ENCODE measurements at regions not wholly inside any gene's neighbourhood (a gene's known extent, or its start where the extent isn't known, plus 50 kb on each side); places are given as distances from the start of the nearest gene placed in this dataset.
"Not testable (repeated sequence)": the region's sequence is repeated elsewhere in the genome, so short reads cannot be mapped to it uniquely, and the experiment has no call there.

DNA sequence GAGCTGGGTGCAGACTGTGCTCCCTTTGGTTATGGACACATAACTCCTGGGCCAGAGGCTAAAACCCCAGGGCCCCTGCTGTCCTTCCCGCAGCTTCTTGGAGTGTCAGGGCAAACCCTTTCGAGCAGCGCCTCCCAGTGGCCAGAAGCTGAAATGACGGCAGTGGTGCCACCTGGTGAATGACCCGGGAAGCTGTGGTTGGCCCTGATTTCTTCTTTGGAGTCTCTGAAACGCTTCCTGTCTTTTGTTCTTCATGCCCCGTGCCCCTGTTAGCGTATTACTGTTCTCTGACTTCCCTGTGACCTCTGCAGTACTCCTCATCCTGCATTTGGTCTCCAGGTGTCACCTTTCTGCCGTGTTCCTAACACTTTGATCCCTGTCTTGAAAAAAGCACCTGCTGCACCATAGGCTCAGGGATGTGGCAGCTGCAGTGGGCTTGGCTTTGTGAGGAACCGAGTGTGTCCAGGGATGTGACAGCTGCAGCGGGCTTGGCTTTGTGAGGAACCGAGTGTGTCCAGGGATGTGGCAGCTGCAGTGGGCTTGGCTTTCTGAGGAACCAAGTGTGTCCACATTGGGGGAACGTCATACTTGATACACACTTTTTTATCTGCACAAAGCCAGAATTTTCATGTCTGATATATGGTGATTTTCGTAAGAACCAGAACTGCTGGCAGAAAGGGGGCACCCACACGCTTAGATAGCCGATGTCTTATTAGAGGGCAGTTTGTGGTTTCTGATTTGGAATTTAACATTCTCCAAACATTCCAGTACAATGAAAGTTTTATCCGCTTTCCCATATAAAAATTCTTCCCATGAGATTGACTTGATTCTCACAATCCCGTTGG lies 241.8 kb upstream of the FRG2C start:
- H3K4me3 ChIP-seq (ENCODE audit: low read depth, low read length); H3K36me3 ChIP-seq (replicated peaks); H3K27me3 ChIP-seq (replicated peaks); H3K27ac ChIP-seq; in situ Hi-C loops (cut with HindIII; ENCODE audit: low pct_ligation_motif_present, low sequenced_read_pairs): not testable (repeated sequence)
- TF ChIP-seq, protein P1, sequence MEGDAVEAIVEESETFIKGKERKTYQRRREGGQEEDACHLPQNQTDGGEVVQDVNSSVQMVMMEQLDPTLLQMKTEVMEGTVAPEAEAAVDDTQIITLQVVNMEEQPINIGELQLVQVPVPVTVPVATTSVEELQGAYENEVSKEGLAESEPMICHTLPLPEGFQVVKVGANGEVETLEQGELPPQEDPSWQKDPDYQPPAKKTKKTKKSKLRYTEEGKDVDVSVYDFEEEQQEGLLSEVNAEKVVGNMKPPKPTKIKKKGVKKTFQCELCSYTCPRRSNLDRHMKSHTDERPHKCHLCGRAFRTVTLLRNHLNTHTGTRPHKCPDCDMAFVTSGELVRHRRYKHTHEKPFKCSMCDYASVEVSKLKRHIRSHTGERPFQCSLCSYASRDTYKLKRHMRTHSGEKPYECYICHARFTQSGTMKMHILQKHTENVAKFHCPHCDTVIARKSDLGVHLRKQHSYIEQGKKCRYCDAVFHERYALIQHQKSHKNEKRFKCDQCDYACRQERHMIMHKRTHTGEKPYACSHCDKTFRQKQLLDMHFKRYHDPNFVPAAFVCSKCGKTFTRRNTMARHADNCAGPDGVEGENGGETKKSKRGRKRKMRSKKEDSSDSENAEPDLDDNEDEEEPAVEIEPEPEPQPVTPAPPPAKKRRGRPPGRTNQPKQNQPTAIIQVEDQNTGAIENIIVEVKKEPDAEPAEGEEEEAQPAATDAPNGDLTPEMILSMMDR (IDR thresholded peaks at IDR 0.05; ENCODE audit: low read depth, low read length, missing control alignments), result peak; percentile 71
- DNase-seq, result peak; percentile 62

DNA sequence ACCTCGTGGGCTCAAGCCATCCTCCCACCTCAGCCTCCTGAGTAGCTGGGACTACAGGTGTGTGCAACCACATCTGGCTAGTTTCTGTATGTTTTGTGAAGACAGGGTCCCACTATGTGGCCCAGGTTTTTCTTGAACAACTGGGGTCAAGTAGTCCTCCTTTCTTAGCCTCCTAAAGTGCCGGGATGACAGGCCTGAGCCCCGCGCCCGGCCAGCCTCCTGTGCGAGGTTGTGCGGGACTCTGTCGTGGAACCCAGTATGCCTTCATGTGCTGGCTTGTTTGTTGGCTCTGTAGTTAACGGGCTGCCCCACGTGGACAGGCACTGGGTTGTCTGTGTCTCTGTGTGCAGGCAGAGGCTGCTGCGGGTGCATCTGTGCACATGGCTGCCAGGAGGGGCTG lies 238.7 kb upstream of the FRG2C start:
- H3K27me3 ChIP-seq (replicated peaks); DNase-seq; H3K4me3 ChIP-seq (ENCODE audit: low read depth, low read length); H3K27ac ChIP-seq; in situ Hi-C loops (cut with HindIII; ENCODE audit: low pct_ligation_motif_present, low sequenced_read_pairs): not testable (repeated sequence)
- H3K36me3 ChIP-seq (replicated peaks), result peaks cover 14% of the 10 kb centered on the region

DNA sequence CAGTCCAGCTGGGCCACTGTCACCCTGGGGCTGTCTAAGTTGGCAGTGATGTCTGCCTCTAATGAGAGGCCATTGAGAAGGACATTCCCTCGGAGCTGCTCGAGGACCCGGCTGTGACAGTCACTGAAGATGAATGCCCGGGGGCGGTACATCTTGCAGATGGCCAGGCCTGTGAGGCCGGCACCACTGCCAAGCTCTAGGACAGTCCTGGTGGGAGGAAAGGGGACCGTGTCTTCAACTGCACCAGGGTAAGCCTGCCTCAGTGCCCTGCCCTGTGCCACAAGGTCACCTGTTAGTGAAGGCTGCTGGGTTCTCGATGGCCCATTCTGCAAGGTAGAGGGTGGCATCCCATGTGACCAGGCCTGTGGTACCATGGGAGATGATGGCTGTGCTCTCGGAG lies 236.6 kb upstream of the FRG2C start:
- H3K27me3 ChIP-seq (replicated peaks); H3K4me3 ChIP-seq (ENCODE audit: low read depth, low read length); H3K27ac ChIP-seq; in situ Hi-C loops (cut with HindIII; ENCODE audit: low pct_ligation_motif_present, low sequenced_read_pairs); DNase-seq: not testable (repeated sequence)
- H3K36me3 ChIP-seq (replicated peaks), result peaks cover 14% of the 10 kb centered on the region

GRCh38 chr3:75427906-75428305 lies 236.2 kb upstream of the FRG2C start:
- H3K27ac ChIP-seq; in situ Hi-C loops (cut with HindIII; ENCODE audit: low pct_ligation_motif_present, low sequenced_read_pairs): not testable (repeated sequence)
- peak; percentile 4 for DNase-seq

DNA sequence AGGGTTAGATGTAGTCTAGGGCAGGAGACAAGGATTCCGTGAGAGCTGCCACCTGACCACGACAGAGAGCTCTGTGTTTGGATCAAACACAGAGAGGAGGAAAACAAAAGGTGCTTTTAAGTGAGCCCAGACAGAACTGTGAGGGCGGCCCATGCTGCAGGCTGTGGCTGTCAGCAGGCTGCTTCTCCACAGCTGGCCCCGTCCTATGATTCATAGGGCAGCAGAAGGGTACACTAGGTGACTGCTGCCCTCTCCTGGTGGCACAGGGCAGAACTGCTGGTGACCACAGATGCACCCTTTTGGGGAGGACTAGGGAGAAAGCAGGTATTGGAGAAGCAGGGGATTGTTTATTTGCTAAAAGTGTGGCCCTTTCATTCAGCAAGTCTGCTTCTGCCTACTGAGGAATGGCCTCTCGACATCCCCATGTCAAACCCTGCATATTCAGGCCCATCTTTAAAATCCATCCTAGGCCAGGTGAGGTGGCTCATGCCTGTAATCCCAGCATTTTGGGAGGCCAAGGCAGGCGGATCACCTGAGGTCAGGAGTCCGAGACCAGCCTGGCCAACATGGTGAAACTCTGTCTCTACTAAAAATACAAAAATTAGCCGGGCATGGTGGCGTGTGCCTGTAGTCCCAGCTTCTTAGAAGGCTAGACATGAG lies 234.4 kb upstream of the FRG2C start:
- H3K36me3 ChIP-seq (replicated peaks), result peaks cover 12% of the 10 kb centered on the region
- in situ Hi-C loops (cut with HindIII; ENCODE audit: low pct_ligation_motif_present, low sequenced_read_pairs); H3K4me3 ChIP-seq (ENCODE audit: low read depth, low read length); H3K27ac ChIP-seq; H3K27me3 ChIP-seq (replicated peaks): not testable (repeated sequence)
- TF ChIP-seq, protein P1 (IDR thresholded peaks at IDR 0.05; ENCODE audit: low read depth, low read length, missing control alignments), result peak; percentile 76
- DNase-seq, result peak; percentile 78

More at GRCh38 chr3:75427906-75428305, 236.2 kb upstream of the FRG2C start:
- not testable (repeated sequence) for H3K4me3 ChIP-seq (ENCODE audit: low read depth, low read length); H3K27me3 ChIP-seq (replicated peaks)
- peaks cover 14% of the 10 kb centered on the region for H3K36me3 ChIP-seq (replicated peaks)

DNA sequence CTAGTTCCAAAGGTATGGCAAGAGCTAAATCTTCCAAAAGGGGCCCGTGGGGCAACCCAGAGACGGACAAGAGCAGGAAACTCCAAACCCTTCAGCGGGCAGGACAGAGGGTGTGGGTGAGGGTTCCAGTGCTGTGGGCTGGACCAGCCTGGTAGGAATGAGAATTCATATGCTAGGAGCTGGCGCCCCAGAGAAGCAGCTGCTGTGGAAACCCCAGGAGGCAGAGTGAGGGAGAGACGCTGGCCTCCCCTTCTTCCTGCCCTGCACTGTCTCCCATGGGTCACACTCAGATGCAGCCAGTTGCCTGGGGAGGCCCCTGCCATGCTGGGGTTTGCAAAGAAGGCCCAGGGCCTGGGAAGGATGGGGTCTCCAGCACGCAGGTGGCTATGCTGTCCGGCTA lies 233.7 kb upstream of the FRG2C start:
- H3K27ac ChIP-seq; H3K4me3 ChIP-seq (ENCODE audit: low read depth, low read length); DNase-seq; in situ Hi-C loops (cut with HindIII; ENCODE audit: low pct_ligation_motif_present, low sequenced_read_pairs); H3K27me3 ChIP-seq (replicated peaks): not testable (repeated sequence)
- H3K36me3 ChIP-seq (replicated peaks), result peaks cover 12% of the 10 kb centered on the region

- in situ Hi-C loops (cut with HindIII; ENCODE audit: low pct_ligation_motif_present, low sequenced_read_pairs); DNase-seq; H3K4me3 ChIP-seq (ENCODE audit: low read depth, low read length); H3K27me3 ChIP-seq (replicated peaks); H3K27ac ChIP-seq; H3K36me3 ChIP-seq (replicated peaks): not testable (repeated sequence)
These were observed 233.0 kb upstream of the FRG2C start for GRCh38 chr3:75431120-75431519.

- H3K36me3 ChIP-seq (replicated peaks); DNase-seq; in situ Hi-C loops (cut with HindIII; ENCODE audit: low pct_ligation_motif_present, low sequenced_read_pairs); H3K4me3 ChIP-seq (ENCODE audit: low read depth, low read length); H3K27me3 ChIP-seq (replicated peaks): not testable (repeated sequence)
- peak overlapping the region; percentile 90 for H3K27ac ChIP-seq
These were observed 231.7 kb upstream of the FRG2C start for GRCh38 chr3:75432466-75432865.

- in situ Hi-C loops (cut with HindIII; ENCODE audit: low pct_ligation_motif_present, low sequenced_read_pairs); H3K36me3 ChIP-seq (replicated peaks); H3K27me3 ChIP-seq (replicated peaks); H3K4me3 ChIP-seq (ENCODE audit: low read depth, low read length): not testable (repeated sequence)
- peak; percentile 96 for DNase-seq
- H3K27ac ChIP-seq, result peak overlapping the region; percentile 90
These were observed 231.2 kb upstream of the FRG2C start for GRCh38 chr3:75432885-75433284.

- in situ Hi-C loops (cut with HindIII; ENCODE audit: low pct_ligation_motif_present, low sequenced_read_pairs); DNase-seq; H3K4me3 ChIP-seq (ENCODE audit: low read depth, low read length); H3K27me3 ChIP-seq (replicated peaks); H3K36me3 ChIP-seq (replicated peaks): not testable (repeated sequence)
- peak overlapping the region; percentile 90 for H3K27ac ChIP-seq
These were observed 230.8 kb upstream of the FRG2C start for GRCh38 chr3:75433295-75433694.

Measured in brain microvascular endothelial cell (primary cell).